NB4 (cell line): ENCODE measurements at regions not wholly inside any gene's neighbourhood (a gene's known extent, or its start where the extent isn't known, plus 50 kb on each side); places are given as distances from the start of the nearest gene placed in this dataset.

Experiments
- DNase-seq: peaks from one replicate; pipeline ENCODE4 v3.0.0; 2010; ENCODE audit warnings: low read depth
- H3K4me3 ChIP-seq: one replicate; pipeline ENCODE4 v1.5.1; 2011; ENCODE audit warnings: mild to moderate bottlenecking, low read depth, low read length, moderate library complexity
- MYC ChIP-seq: IDR thresholded peaks from 2 replicates; pipeline ENCODE4 v1.6.1; 2011; ENCODE audit warnings: low read depth, low read length
- POLR2A ChIP-seq: IDR thresholded peaks from 2 replicates; pipeline ENCODE4 v1.6.1; 2011; ENCODE audit warnings: mild to moderate bottlenecking; ENCODE audit not compliant: insufficient read length; ENCODE audit errors: extremely low read depth
- TF ChIP-seq, protein P1 (sequence below): IDR thresholded peaks from one replicate; pipeline ENCODE4 v1.5.1; 2012; ENCODE audit warnings: low read depth, low read length
- TF ChIP-seq, protein P2 (sequence below): IDR thresholded peaks from 2 replicates; pipeline ENCODE4 v1.6.1; 2011; ENCODE audit warnings: low read depth, low read length

DNA sequence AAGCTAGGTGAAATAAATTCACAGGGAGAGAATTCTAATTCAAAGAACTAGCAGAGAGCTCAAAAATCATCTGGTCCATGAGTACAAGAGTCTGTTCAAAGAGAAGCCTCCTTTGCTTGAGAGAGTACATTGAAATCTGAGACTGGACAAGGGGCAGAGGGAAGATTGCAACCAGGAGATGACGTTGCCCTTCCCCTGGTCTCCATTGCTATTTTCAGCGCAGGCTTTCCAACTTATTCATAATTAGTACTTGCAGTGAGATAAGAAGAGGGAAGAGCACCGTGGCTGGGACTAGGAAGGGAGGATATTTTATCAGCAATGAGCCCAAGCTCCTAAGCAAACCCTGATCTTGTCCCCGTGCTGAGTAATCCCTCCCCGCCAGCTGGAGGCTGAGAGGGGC, 251.8 kb upstream of the RORA start:
- TF ChIP-seq POLR2A (no peak), MYC (no peak)
- TF ChIP-seq, protein P1, sequence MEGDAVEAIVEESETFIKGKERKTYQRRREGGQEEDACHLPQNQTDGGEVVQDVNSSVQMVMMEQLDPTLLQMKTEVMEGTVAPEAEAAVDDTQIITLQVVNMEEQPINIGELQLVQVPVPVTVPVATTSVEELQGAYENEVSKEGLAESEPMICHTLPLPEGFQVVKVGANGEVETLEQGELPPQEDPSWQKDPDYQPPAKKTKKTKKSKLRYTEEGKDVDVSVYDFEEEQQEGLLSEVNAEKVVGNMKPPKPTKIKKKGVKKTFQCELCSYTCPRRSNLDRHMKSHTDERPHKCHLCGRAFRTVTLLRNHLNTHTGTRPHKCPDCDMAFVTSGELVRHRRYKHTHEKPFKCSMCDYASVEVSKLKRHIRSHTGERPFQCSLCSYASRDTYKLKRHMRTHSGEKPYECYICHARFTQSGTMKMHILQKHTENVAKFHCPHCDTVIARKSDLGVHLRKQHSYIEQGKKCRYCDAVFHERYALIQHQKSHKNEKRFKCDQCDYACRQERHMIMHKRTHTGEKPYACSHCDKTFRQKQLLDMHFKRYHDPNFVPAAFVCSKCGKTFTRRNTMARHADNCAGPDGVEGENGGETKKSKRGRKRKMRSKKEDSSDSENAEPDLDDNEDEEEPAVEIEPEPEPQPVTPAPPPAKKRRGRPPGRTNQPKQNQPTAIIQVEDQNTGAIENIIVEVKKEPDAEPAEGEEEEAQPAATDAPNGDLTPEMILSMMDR, result no peak
- TF ChIP-seq, protein P2, sequence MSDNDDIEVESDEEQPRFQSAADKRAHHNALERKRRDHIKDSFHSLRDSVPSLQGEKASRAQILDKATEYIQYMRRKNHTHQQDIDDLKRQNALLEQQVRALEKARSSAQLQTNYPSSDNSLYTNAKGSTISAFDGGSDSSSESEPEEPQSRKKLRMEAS, result no peak
- no peak overlapping the region for H3K4me3 ChIP-seq
- no peak for DNase-seq

DNA sequence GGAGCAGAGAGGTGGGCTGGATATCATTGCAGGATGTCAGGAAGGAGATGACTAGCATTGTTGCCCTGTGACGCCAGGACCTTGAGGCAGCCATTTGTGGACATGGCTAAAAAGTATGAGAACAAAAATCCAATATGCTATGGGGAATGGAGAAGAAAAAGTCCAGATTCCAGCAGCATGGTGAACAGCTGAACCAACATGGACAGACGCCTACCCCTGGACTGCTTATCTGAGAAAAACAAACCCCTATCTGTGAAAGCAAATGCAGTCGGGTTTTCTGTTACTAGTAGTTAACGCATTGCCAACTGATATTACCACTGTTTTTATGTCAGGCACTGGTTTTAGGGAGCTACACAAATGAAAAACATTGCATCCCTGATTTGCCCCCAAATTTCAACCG, 251.2 kb upstream of the RORA start:
- TF ChIP-seq POLR2A, result no peak
- TF ChIP-seq, protein P2, result no peak
- TF ChIP-seq, protein P1, result no peak
- TF ChIP-seq MYC, result no peak
- no peak for DNase-seq
- H3K4me3 ChIP-seq, result no peak overlapping the region

DNA sequence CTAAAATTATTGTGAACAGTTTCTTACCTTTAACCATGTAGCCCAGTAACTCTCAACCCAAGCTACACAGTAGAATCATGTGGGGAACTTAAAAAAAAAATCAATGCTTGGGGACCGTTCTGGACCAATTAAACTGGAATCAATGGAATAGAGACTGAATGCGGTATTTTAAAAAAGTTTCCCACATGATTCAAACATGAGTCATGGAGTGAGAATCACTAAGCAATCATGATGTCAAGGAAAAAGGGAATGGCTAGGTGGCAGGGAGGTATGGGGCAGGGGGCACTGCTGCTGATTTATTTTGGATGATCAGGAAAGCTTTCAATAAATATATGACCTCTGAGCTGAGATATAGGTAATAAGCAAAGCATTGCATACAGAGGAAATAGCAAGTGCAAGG, 250.5 kb upstream of the RORA start:
- TF ChIP-seq POLR2A (no peak), MYC (no peak)
- TF ChIP-seq, protein P2, result no peak
- TF ChIP-seq, protein P1, result no peak
- no peak overlapping the region for H3K4me3 ChIP-seq
- DNase-seq, result no peak

DNA sequence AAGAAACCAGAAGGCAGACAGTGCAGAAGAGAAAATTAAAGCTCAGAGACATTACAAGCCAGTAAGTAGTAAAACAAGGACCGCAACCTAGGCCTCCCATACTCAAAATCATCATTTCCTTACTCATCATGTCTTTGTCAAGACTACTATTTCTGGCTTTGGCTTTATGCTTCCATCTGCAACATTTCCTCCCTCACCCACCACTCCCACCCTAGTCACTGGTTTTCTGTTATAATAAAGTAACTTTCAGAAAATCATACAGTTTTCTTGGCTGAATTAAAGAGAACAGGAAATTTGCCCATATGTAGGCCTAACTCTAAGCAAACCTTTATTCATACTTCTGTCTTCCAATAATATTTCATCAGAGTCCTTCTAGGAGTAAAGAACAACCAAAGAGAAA, 247.6 kb upstream of the RORA start:
- DNase-seq, result no peak
- H3K4me3 ChIP-seq, result no peak overlapping the region
- no peak for TF ChIP-seq POLR2A
- TF ChIP-seq, protein P1, result no peak
- TF ChIP-seq, protein P2, result no peak
- no peak for TF ChIP-seq MYC

DNA sequence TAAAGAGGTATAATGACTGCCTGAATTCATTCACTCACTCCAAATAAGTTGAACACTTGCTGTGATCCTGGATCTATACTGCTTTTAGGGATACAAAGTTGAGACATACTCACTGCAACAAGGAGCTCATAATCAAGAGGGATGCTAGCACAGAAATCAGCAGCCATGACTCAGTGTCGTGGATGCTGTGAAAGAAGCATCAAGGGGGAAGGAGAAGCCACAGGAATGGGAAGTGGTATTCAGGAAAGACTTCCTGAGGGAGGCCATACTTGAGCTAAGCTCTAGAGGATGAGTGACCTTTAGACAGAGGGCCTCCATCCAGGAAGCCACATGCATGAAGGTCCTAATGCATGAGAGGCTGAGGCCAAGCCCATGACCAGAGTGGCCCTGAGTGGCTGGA, 245.7 kb upstream of the RORA start:
- no peak overlapping the region for H3K4me3 ChIP-seq
- no peak for DNase-seq
- TF ChIP-seq MYC (no peak), POLR2A (no peak)
- TF ChIP-seq, protein P1, result no peak
- TF ChIP-seq, protein P2, result no peak

DNA sequence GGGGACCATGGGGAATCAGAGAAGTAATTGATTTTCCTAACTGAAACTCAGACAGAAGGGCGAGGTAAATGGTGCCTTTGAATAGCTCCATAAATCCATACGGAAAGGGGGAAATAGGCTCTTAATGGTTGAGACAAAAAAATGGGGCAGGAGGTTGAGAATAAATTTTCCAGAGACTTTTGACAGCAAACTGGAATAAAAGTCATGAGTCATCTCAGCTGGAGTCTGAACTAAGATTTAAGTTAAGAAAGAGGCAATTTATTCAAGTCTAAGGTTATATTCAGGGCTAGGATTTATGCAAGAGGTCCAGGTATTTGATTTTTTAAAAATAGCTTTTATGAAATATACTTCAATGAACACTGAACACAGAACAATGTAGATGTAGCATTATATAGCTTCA, 238.7 kb upstream of the RORA start:
- TF ChIP-seq POLR2A (no peak), MYC (no peak)
- TF ChIP-seq, protein P1, result no peak
- TF ChIP-seq, protein P2, result no peak
- H3K4me3 ChIP-seq, result no peak overlapping the region
- no peak for DNase-seq
